ENCODE measurements at regions not wholly inside any gene's neighbourhood (a gene's known extent, or its start where the extent isn't known, plus 50 kb on each side); places are given as distances from the start of the nearest gene placed in this dataset.

GRCh38 chr4:141430686-141431085 is 205.7 kb upstream of the IL15 start:
- no peak overlapping the region for H3K27ac ChIP-seq
- DNase-seq (ENCODE audit: low read depth in 1 of 2, low spot score in 1 of 2): no peak
- no peak overlapping the region for H3K4me3 ChIP-seq
- no peaks in the 10 kb centered on the region for H3K9me3 ChIP-seq
- ChIA-PET POLR2A (no interaction called here), CTCF (interaction anchor here (1.5 kb wide), 1 partner anchor 124 kb away, joined by 5 read pairs; no protein-coding TSS in a partner anchor)
- TF ChIP-seq ESRRA (IDR thresholded peaks at IDR 0.05; ENCODE audit: borderline replicate concordance, low read length) (no peak), CBX2 (IDR thresholded peaks at IDR 0.05; ENCODE audit: borderline replicate concordance, low read depth) (no peak), CHD4 (IDR thresholded peaks at IDR 0.05; ENCODE audit: borderline replicate concordance) (no peak), BHLHE40 (IDR thresholded peaks at IDR 0.05; ENCODE audit: low read depth, low read length) (no peak), HDAC2 (IDR thresholded peaks at IDR 0.05) (no peak), RNF2 (IDR thresholded peaks at IDR 0.05; ENCODE audit: borderline replicate concordance, low read depth) (no peak), FOSL2 (IDR thresholded peaks at IDR 0.05) (no peak), FOSL2 (CRISPR knock-in tag; IDR thresholded peaks at IDR 0.05) (no peak), HOXB5 (CRISPR knock-in tag; IDR thresholded peaks at IDR 0.05) (no peak), RARB (CRISPR knock-in tag; IDR thresholded peaks at IDR 0.05) (no peak), EP300 (IDR thresholded peaks at IDR 0.05) (no peak), HOXB13 (CRISPR knock-in tag; IDR thresholded peaks at IDR 0.05; ENCODE audit: low read depth) (no peak), GATA3 (IDR thresholded peaks at IDR 0.05; ENCODE audit: borderline replicate concordance) (no peak), HMGXB4 (CRISPR knock-in tag; IDR thresholded peaks at IDR 0.05; ENCODE audit: borderline replicate concordance) (no peak), CBX8 (IDR thresholded peaks at IDR 0.05) (no peak)
- WGBS (ENCODE audit: missing lambda C conversion rate): 93% methylated on average over 4 of the region's 4 CpGs
- FAIRE-seq: no peak
- H3K4me1 ChIP-seq: peaks cover 4% of the 10 kb centered on the region; the same call in 2 of the 3 replicates
- ATAC-seq: no peak
- no peak overlapping the region for H3K4me2 ChIP-seq

- no peak for DNase-seq (ENCODE audit: low read depth in 1 of 2, low spot score in 1 of 2)
- H3K9me3 ChIP-seq: no peaks in the 10 kb centered on the region
- 31% methylated on average over 2 of the region's 2 CpGs for WGBS (ENCODE audit: missing lambda C conversion rate)
- no peak overlapping the region for H3K4me3 ChIP-seq
- TF ChIP-seq EP300 (IDR thresholded peaks at IDR 0.05) (no peak), BCL3 (IDR thresholded peaks at IDR 0.05) (no peak), HMGXB4 (CRISPR knock-in tag; IDR thresholded peaks at IDR 0.05; ENCODE audit: borderline replicate concordance) (no peak), PBX3 (IDR thresholded peaks at IDR 0.05) (no peak), CEBPB (IDR thresholded peaks at IDR 0.05) (no peak), RARB (CRISPR knock-in tag; IDR thresholded peaks at IDR 0.05) (no peak)
- POLR2A ChIA-PET: no interaction called here
- FAIRE-seq: no peak
- H3K4me2 ChIP-seq: no peak overlapping the region
- H3K4me1 ChIP-seq: peaks cover 10% of the 10 kb centered on the region; the same call in 2 of the 3 replicates
- no peak for ATAC-seq
- no peak overlapping the region for H3K27ac ChIP-seq
- CTCF ChIA-PET: no interaction called here
Observed at GRCh38 chr4:141432000-141432712, 204.2 kb upstream of the IL15 start.
